Astrocyte of the cerebellum (primary cell): ENCODE measurements at regions not wholly inside any gene's neighbourhood (a gene's known extent, or its start where the extent isn't known, plus 50 kb on each side); places are given as distances from the start of the nearest gene placed in this dataset.
A peak's percentile ranks its signal among the peaks of the same experiment; 100 is the strongest.

ENCODE experiments used
- DNase-seq: peaks from one replicate; pipeline ENCODE4 v3.0.0-alpha.2; 2011; ENCODE audit warnings: low read depth
- H3K4me3 ChIP-seq: 2 replicates; pipeline ENCODE4 v1.5.1; 2011; ENCODE audit warnings: mild to moderate bottlenecking, low read depth, low read length, moderate library complexity
- in situ Hi-C: cut with HindIII; loops from 2 replicates; pipeline ENCODE4 v1.10.0; 2017; ENCODE audit warnings: low sequenced_read_pairs
- TF ChIP-seq, protein P1 (sequence below): IDR thresholded peaks from 2 replicates; pipeline ENCODE4 v1.5.1; 2012; ENCODE audit warnings: low read length, low read depth, moderate library complexity, mild to moderate bottlenecking; ENCODE audit errors: missing control alignments

DNA sequence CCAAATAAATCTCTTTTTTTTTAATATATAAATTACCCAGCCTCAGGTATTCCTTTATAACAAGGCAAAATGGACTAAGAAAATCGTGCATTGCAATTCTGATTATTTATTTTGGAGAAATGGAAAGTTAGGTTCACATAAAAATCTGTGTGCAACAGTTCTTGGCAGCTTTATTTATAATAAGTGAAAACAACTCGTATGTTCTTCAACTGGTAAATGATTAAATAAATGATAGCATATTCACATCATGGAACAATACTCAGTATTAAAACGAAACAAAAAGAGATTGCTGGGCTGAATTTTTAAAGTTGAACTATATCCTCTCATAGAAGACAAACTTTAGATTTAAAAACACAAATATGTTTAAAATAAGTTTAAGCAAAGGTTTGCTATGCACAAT, 176.3 kb upstream of the ZNF385D start:
- H3K4me3 ChIP-seq, result no peak overlapping the region
- DNase-seq, result no peak
- TF ChIP-seq, protein P1, sequence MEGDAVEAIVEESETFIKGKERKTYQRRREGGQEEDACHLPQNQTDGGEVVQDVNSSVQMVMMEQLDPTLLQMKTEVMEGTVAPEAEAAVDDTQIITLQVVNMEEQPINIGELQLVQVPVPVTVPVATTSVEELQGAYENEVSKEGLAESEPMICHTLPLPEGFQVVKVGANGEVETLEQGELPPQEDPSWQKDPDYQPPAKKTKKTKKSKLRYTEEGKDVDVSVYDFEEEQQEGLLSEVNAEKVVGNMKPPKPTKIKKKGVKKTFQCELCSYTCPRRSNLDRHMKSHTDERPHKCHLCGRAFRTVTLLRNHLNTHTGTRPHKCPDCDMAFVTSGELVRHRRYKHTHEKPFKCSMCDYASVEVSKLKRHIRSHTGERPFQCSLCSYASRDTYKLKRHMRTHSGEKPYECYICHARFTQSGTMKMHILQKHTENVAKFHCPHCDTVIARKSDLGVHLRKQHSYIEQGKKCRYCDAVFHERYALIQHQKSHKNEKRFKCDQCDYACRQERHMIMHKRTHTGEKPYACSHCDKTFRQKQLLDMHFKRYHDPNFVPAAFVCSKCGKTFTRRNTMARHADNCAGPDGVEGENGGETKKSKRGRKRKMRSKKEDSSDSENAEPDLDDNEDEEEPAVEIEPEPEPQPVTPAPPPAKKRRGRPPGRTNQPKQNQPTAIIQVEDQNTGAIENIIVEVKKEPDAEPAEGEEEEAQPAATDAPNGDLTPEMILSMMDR, result no peak
- in situ Hi-C loops, result no loop called here

DNA sequence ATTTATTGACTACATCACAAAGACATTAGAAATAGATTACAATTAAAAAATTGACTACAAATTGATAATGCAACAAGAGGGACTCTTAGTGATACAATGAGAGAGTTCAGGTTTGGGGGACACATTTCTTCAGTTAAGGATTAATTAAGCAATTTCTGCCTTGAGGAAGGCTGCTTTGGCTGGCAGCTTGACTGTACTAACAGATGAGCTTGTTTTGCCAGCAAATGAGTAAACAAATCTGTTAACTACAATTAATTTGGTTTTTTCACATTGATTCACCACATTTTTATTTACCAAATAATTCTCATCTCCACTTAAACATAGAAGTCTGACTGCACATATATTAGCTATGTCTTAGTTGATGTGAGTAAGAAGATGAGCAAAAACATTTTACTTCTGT, 183.6 kb upstream of the ZNF385D start:
- TF ChIP-seq, protein P1, result no peak
- in situ Hi-C loops, result no loop called here
- no peak for DNase-seq
- H3K4me3 ChIP-seq, result no peak overlapping the region

DNA sequence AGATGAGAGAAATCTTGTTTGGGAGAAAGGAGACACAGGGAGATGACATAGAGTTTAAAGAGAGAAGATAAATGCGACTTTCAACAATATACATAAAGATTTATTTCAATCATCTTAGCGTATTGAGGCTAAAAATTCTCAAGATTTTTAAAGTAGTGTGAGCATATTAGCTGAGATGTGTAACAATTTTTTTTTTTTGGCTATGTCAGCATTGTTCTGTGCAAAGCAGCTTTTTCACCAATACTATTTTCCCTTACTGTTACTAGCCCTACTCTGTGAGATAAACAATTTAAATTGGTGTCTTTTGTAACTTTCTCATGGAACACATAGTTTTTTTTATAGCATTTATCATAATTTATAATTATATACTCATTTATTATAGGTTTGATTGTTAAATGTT, 185.2 kb upstream of the ZNF385D start:
- in situ Hi-C loops, result no loop called here
- TF ChIP-seq, protein P1, result no peak
- DNase-seq, result no peak
- H3K4me3 ChIP-seq, result no peak overlapping the region

DNA sequence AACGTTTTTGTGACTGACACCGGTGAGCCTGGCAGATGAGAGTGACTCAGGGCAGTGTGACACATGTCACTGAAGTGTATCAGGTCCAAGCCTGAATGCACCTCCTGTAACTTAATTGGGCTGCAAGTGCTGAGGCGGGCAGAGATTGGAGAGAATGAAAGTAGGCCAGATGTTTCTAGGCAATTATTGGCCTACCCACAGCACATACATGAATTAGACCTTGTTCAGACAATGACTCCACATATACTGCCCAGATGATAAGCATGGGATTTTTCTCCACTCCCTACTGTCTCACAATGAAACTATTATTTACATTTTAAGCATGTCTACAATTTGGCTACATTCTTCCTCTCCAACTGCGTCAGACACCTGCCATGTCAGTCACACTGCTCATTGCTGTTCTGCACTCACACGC, 187.3 kb upstream of the ZNF385D start:
- H3K4me3 ChIP-seq, result no peak overlapping the region
- no peak for DNase-seq
- TF ChIP-seq, protein P1, result no peak
- in situ Hi-C loops, result no loop called here

DNA sequence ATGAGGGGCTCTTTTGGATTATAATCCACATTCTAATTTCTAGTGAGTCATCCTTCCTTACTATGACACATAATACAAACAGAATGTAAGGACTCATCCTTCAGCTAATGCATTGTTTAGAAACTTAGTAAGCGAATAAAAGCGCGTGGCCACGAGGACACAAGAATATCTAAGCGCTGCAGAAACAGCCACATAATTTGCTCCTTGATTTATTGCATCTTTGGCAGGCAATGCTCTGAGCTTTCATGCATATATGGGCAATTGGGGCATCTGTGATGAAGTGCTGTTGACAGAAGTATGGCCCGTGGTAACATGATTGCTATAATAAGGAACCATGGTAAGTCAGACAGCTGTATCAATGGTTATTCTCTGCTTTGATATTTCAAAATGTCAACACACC, 191.3 kb upstream of the ZNF385D start:
- in situ Hi-C loops, result no loop called here
- peak; percentile 13 for DNase-seq
- TF ChIP-seq, protein P1, result no peak
- no peak overlapping the region for H3K4me3 ChIP-seq

DNA sequence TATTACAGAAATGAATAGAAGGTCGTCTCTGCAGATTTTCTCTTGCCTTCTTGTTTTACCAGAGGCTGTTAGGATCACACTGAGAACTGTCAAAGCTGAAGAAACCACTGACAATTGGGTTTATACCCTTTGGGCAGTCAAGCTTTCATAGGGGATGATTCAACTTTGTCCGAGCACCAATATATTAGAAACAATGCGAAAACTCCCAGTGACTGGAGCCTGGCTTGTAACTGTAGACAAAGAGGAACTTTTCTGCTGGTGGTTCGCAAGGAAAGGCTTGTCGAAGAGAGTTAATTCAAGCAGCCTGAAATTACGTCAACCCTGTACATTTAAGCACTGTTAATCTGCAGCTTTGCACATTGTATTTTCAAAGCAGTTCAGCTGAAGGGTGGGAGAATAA, 193.2 kb upstream of the ZNF385D start:
- in situ Hi-C loops, result no loop called here
- no peak overlapping the region for H3K4me3 ChIP-seq
- TF ChIP-seq, protein P1, result no peak
- peak; percentile 53 for DNase-seq

DNA sequence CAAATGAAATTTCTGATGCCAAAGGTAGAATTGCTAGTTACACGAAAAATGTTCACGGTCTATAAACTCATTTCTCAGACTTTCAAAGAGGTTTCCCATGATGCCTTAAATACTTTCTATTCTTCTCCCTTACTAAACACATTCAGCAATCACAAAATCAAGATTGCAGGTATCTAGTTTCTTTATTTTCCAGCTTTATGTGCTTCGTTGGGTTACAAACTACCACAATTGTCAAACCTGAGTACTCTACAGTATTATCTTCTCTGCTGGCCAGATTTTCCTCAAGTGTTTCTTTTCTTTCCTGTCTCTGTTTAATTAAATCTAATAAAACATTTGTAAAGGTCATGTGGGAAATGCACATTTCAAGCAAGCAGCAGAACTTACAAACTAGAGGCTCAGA, 201.8 kb upstream of the ZNF385D start:
- TF ChIP-seq, protein P1, result no peak
- DNase-seq, result no peak
- H3K4me3 ChIP-seq, result no peak overlapping the region
- in situ Hi-C loops, result no loop called here
